Left forelimb (tissue), 1 donor: ENCODE measurements at regions not wholly inside any gene's neighbourhood (a gene's known extent, or its start where the extent isn't known, plus 50 kb on each side); places are given as distances from the start of the nearest gene placed in this dataset.
"Not testable (repeated sequence)": the region's sequence is repeated elsewhere in the genome, so short reads cannot be mapped to it uniquely, and the experiment has no call there.

Experiments
- DNase-seq: peaks from one replicate; pipeline ENCODE4 v3.0.0-alpha.2; 2018; ENCODE audit warnings: low spot score

DNA sequence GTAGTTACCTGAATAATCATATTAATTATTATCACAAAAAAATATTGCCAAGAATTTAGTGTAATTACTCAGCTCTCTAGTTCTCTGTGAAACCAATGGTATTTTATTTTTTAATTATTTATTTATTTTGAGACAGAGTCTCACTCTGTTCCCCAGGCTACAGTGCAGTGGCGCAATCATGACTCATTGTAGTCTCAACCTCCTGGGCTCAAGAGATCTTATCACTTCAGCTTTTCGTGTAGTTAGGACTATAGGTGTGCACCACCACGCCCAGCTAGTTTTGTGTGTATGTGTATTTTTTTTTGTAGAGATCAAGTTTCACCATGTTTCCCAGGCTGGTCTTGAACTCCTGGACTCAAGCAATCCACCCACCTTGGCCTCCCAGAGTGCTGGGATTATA is 440.4 kb upstream of the CDH20 start:
- no peak for DNase-seq

- DNase-seq: no peak
Observed at GRCh38 chr18:60893355-60894097, 439.7 kb upstream of the CDH20 start.

- no peak for DNase-seq
Observed at GRCh38 chr18:60894254-60894945, 438.8 kb upstream of the CDH20 start.

DNA sequence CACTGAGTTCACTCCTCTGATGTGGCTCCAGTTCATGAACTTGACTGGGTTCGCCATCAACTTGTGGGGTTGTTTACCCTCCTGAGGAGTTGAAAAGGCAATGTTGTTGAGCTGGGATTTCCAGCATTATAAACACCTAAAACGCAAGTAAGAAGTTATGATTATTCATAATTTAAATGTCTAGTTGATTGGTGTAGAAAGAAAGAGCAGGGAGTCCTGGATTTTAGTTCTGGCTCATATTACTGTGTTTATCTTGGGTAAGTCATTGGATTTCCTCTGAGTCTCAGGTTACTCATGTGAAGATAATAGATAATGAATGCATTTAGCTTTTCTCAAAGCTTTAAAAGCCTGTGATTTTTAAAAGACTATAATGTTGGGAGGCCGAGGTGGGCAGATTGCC is 438.0 kb upstream of the CDH20 start:
- DNase-seq: no peak

GRCh38 chr18:60898111-60898510 is 435.1 kb upstream of the CDH20 start:
- DNase-seq: no peak

DNA sequence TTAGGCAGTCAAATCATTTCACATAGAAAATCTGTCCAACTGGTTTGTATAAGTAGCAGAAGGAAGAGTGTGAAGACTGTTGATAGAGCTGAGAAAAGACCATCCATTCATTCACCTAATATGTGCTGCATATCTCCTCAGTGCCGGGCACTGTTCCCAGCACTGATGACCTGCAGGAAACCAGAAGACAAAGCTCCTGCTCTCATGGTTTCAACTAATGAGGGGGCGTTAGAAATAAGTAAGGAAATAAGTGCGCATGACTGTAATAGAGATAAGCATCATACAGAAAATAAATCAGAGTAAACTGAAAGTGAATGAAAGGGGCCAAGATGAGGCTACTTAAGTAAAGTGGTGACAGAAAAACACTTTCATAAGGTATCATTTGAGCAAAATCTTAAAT is 427.5 kb upstream of the CDH20 start:
- DNase-seq: no peak

- no peak for DNase-seq
Observed at GRCh38 chr18:60910534-60910933, 422.7 kb upstream of the CDH20 start.

GRCh38 chr18:60911504-60911903 is 421.7 kb upstream of the CDH20 start:
- DNase-seq: no peak

DNA sequence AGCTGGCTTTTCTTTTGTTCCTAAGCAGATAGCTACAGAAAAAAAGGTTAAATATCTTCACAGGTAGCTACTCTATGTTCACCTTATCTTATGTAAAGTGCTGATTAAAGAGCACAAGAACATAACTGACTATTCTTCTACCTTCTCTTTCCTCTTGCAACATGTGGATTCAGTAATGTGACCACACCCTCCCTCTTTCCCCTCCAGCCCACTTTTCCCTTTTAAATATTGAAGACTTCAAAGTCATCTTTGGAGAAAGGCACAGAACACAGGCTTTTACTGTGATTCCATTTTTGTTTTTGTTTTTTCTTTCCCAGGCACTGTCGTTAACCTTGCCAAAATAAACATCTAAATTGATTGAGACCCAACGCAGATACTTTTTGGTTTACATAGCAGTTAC is 418.1 kb upstream of the CDH20 start:
- no peak for DNase-seq

DNA sequence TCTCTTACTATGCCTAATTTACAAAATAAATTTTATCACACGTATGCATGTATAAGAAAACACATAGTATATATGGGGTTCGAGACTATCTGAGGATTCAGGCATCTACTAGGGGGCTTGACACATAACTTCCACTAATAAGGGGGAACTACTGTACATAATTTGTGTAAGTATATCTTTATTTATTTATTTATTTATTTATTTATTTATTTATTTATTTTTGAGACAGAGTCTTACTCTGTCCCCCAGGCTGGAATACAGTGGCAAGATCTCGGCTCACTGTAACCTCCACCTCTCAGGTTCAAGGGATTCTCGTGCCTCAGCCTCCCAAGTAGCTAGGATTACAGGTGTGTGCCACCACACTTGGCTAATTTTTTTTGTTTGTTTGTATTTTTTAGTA is 414.4 kb upstream of the CDH20 start:
- DNase-seq: not testable (repeated sequence)

- DNase-seq: no peak
Observed at GRCh38 chr18:60925892-60926291, 407.3 kb upstream of the CDH20 start.

DNA sequence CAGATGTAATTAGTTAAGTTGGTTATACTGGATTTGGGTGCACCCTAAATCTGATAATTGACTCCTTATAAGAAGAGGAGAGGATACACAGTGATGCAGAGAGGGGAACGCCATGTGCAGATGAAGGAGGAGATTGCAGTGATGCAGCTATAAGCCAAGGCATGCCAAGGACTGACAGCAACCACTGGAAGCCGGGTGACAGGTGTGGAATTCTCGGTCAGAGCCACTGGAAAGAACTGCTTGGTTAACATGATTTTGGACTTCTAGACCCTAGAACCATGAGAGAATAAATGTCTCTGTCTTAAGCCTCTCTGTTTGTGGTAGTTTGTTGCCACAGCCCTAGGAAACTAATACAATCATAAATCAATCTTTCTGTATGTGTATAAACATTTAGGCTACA is 403.3 kb upstream of the CDH20 start:
- DNase-seq: no peak

DNA sequence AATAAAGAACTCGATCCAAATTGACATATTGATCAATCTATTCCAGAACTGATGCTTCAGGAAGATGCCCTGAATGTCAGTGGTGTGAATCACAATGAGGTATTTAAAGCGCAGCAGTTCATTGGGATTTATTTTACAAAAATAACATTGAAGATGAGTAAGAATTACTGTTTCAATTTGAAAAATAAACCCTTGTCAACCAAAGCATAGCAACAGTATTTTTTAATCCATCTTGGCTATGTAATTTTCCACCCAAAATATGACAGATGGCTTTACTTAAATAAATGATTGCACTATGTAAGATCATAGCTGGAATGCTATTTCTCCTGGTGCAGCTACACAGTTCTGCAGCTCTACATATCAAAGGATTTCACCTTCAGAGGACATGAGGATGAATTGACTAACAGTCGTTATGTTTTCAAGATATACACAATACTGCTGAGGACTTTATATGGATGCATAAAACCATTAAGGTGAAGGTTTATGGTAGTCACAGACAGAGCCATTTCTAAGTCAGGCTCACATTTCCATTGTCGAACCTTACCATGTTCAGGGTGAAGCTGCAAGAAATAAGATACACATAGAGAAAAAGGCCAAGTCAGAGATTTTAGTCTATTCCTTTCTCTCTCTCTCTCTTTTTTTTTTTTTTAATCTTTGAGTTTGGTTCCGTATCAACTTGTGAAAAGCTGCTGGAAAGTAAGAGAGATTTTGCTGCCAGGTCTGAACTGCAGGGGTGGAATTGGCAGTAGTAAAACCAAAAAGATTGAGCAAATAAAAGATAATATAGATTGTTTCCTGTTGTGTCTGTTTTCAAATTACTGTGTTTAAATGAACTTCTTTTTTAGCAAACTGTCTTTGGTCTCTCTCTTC is 398.0 kb upstream of the CDH20 start:
- no peak for DNase-seq

DNA sequence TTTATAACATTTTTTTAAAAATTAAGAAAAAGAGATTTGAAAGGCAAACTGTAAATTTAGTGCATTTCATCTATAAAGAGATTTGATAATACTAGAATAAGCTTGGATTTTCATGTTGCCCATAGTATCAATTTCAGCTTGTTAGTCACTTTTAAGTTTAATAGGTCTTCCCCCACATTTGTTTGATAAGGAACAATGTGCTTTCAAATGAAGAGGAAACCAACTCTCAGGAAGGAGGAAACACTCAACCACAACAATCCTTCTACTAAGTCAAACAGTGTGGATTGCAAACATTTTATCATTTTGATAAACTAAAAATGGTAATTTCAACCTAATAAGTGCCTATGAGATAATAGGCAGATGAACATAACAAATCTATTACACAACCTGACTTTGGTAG is 397.1 kb upstream of the CDH20 start:
- DNase-seq: no peak

- DNase-seq: no peak
Observed at GRCh38 chr18:60943297-60943696, 389.9 kb upstream of the CDH20 start.

DNA sequence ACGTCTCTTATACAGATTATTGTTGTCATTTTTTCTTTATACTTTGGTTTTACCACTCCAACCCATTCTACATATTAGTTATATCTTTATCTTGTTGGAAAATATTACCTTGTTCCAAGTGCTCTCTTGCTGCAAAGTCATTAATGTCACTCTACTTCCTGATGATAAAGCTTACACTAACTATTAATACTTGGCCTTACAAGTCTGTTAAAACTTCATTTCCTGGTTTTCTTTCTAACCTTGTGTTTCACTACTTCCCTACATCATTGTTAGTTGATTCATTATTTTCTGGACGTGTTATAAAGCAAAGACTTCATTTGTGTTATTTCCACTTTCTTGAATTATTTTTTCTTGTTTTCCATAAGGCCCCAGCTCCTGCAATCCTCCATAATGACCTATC is 382.6 kb upstream of the CDH20 start:
- no peak for DNase-seq

- no peak for DNase-seq
Observed at GRCh38 chr18:60951091-60951490, 382.1 kb upstream of the CDH20 start.

DNA sequence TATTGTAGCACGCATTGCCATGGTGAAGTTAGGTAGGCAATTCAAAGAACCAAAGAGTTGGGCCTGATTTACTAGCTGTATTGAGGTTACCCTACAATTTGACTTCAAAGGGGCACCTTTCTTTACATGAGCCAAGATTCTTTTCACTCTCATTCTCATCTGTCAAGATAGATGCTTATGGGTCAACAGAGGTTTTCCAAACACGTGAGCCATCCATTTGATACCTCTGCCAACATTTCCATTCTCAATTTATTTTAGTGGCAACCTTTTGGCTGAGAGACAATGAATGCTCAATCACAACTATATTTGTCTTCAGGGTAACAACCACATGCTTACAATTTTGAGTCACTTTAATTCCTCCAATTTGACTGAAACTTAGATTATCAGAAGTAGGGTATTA is 370.6 kb upstream of the CDH20 start:
- DNase-seq: no peak

DNA sequence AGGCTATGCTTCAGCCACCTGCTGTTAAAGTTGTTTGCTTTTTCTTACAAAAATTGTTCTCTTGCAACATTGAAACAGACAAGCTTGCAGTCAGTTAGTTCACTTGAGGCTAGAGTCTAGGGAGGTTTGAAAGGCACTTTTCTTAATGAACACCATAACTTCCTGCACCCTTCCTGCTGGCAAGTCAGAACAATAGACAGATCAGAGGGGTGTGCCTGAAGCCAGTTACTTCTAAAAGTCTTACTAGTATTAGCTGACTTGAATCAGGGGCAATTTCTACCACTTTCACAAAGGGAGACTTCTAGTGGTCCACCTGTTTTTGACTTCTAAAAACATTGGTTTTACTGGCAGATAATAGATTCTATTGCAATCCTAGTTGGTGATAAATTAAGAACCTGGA is 367.4 kb upstream of the CDH20 start:
- DNase-seq: no peak

DNA sequence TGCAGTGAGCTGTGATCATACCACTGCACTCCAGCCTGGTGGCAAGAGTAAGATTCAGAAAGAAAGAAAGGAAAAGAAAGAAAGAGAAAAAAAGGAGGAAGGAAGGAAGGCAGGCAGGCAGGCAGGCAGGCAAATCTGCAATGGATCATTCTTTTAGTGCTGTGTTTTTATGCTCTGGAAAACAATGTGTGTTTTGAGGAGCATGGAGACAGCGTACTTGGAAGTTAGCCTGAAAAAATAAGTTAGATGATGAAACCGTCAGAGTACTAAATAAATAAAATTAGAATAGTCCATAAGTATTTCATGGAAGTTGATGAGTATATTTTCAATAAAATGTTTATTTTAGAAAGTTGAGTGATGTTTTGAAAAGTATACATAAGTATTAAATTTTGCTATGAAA is 366.4 kb upstream of the CDH20 start:
- no peak for DNase-seq

- DNase-seq: no peak
Observed at GRCh38 chr18:60975420-60975819, 357.8 kb upstream of the CDH20 start.

- no peak for DNase-seq
Observed at GRCh38 chr18:60976976-60977375, 356.3 kb upstream of the CDH20 start.

- no peak for DNase-seq
Observed at GRCh38 chr18:60978338-60978737, 354.9 kb upstream of the CDH20 start.
